ENCODE measurements at regions not wholly inside any gene's neighbourhood (a gene's known extent, or its start where the extent isn't known, plus 50 kb on each side); places are given as distances from the start of the nearest gene placed in this dataset.

- DNase-seq (ENCODE audit: low spot score): no peak
- no peak for ATAC-seq (ENCODE audit: low FRiP score)
- TF ChIP-seq CTCF (IDR thresholded peaks at IDR 0.05): no peak
These were observed 197.2 kb downstream of the GRXCR1 start for GRCh38 chr4:43089730-43090129.

- no peak for ATAC-seq (ENCODE audit: low FRiP score)
- no peak for TF ChIP-seq CTCF (IDR thresholded peaks at IDR 0.05)
- DNase-seq (ENCODE audit: low spot score): no peak
These were observed 210.5 kb downstream of the GRXCR1 start for GRCh38 chr4:43103048-43103447.

GRCh38 chr4:43112139-43112538, 219.6 kb downstream of the GRXCR1 start:
- DNase-seq (ENCODE audit: low spot score) (no peak), ATAC-seq (ENCODE audit: low FRiP score) (no peak)
- TF ChIP-seq CTCF (IDR thresholded peaks at IDR 0.05): no peak

- DNase-seq (ENCODE audit: low spot score) (no peak), ATAC-seq (ENCODE audit: low FRiP score) (no peak)
- TF ChIP-seq CTCF (IDR thresholded peaks at IDR 0.05): no peak
These were observed 220.7 kb downstream of the GRXCR1 start for GRCh38 chr4:43113196-43113595.

- DNase-seq (ENCODE audit: low spot score): no peak
- no peak for ATAC-seq (ENCODE audit: low FRiP score)
- no peak for TF ChIP-seq CTCF (IDR thresholded peaks at IDR 0.05)
These were observed 234.1 kb downstream of the GRXCR1 start for GRCh38 chr4:43126595-43126994.

- TF ChIP-seq CTCF (IDR thresholded peaks at IDR 0.05): no peak
- no peak for ATAC-seq (ENCODE audit: low FRiP score)
- DNase-seq (ENCODE audit: low spot score): no peak
These were observed 237.9 kb downstream of the GRXCR1 start for GRCh38 chr4:43130228-43131021.

GRCh38 chr4:43132010-43132582, 239.6 kb downstream of the GRXCR1 start:
- peak; percentile 24 for DNase-seq (ENCODE audit: low spot score)
- no peak for ATAC-seq (ENCODE audit: low FRiP score)
- TF ChIP-seq CTCF (IDR thresholded peaks at IDR 0.05): no peak
